HCT116 (cell line): ENCODE measurements at regions not wholly inside any gene's neighbourhood (a gene's known extent, or its start where the extent isn't known, plus 50 kb on each side); places are given as distances from the start of the nearest gene placed in this dataset.

Experiments used
- ATAC-seq: fragments of 200-7000 bp; cut with Tn5 transposase; 2 replicates; pipeline ENCODE4 v1.9.1; 2020; ENCODE audit warnings: mild to moderate bottlenecking, moderate library complexity
- BruUV-seq: library from RNA; stranded (reverse); fragments of 400-500 nt; replicated peaks from 2 replicates; lab custom pipeline; 2021; lab: Mats Ljungman, UMichigan
- CTCF ChIA-PET: fragments of 300-600 bp; sonication (Branson Sonifier 250); formaldehyde crosslinking; loops from one replicate; lab custom pipeline; 2021; ENCODE audit warnings: antibody characterized with exemption; lab: Charles Lee
- POLR2A ChIA-PET: fragments of 300-600, 350-600 bp; sonication (Branson Sonifier 250); formaldehyde crosslinking; loops from one replicate; lab custom pipeline; 2021; ENCODE audit warnings: antibody characterized with exemption; lab: Charles Lee
- RAD21 ChIA-PET, 2 experiments: fragments of 300-600 bp; sonication (Branson Sonifier 250); formaldehyde crosslinking; loops; one replicate each; lab custom pipeline; 2023; ENCODE audit warnings: low total read pairs in 2 of 2; ENCODE audit not compliant: uncharacterized antibody in 2 of 2, unreplicated experiment in 2 of 2, low non-redundant PET in 1 of 2; lab: Charles Lee
- DNase-seq: peaks from one replicate; pipeline ENCODE4 v3.0.0-alpha.2; 2010; ENCODE audit warnings: low read depth, low spot score
- H2AFZ ChIP-seq: fragments of 200-600 bp; shearing (Covaris generic), sonication (generic); 2 replicates; pipeline ENCODE4 v1.6.1; 2017; ENCODE audit warnings: low read depth, mixed run types, mixed read lengths, antibody characterized with exemption, low read length; ENCODE audit not compliant: poor library complexity, severe bottlenecking
- H3K27ac ChIP-seq: 2 replicates; pipeline ENCODE4 v1.5.1; 2012; ENCODE audit warnings: low read depth, low read length
- H3K27me3 ChIP-seq: fragments of 200-600 bp; sonication (generic); 2 replicates; pipeline ENCODE4 v1.6.1; 2016; ENCODE audit warnings: mixed run types, low read length, mixed read lengths; ENCODE audit not compliant: insufficient read depth
- H3K36me3 ChIP-seq, 2 experiments: fragments of 200-500 bp in 1 of 2; fragments of 200-600 bp in 1 of 2; sonication (Bioruptor generic) in 1 of 2; sonication (generic) in 1 of 2; 2 replicates each; pipeline versions ENCODE4 v1.5.1 to v1.6.1; 2014 to 2016; ENCODE audit warnings: low read length in 2 of 2, inconsistent platforms in 1 of 2, mixed read lengths in 1 of 2, mixed run types in 1 of 2; ENCODE audit not compliant: insufficient read depth in 2 of 2, control insufficient read depth in 1 of 2
- H3K4me1 ChIP-seq, 2 experiments: fragments of 200-600 bp in 1 of 2; sonication (generic) in 1 of 2; 2 replicates each; pipeline versions ENCODE4 v1.5.1 to v1.6.1; 2012 to 2017; ENCODE audit warnings: low read length in 2 of 2, inconsistent platforms in 1 of 2, mild to moderate bottlenecking in 1 of 2, mixed read lengths in 1 of 2, mixed run types in 1 of 2, moderate library complexity in 1 of 2; ENCODE audit not compliant: insufficient read depth in 2 of 2, control insufficient read depth in 1 of 2
- H3K4me2 ChIP-seq: fragments of 200-600 bp; sonication (generic); 2 replicates; pipeline ENCODE4 v1.6.1; 2017; ENCODE audit warnings: mixed run types, low read length, mixed read lengths
- H3K4me3 ChIP-seq, 2 experiments: fragments of 200-600 bp in 1 of 2; sonication (generic) in 1 of 2; replicated peaks in 1 of 2; 2 replicates each; pipeline ENCODE4 v1.5.1; 2011 to 2016; ENCODE audit warnings: low read length in 2 of 2, control low read depth in 1 of 2, low read depth in 1 of 2, mild to moderate bottlenecking in 1 of 2, mixed read lengths in 1 of 2, mixed run types in 1 of 2
- H3K79me2 ChIP-seq: fragments of 200-600 bp; sonication (generic); 2 replicates; pipeline ENCODE4 v1.6.1; 2017; ENCODE audit warnings: mild to moderate bottlenecking, mixed run types, low read length, moderate library complexity, mixed read lengths; ENCODE audit not compliant: insufficient read depth
- H3K9ac ChIP-seq: fragments of 200-600 bp; sonication (generic); 2 replicates; pipeline ENCODE4 v1.6.1; 2016; ENCODE audit warnings: low read length, mixed read lengths
- H3K9me2 ChIP-seq: fragments of 200-600 bp; sonication (generic), shearing (Covaris generic); 2 replicates; pipeline ENCODE4 v1.6.1; 2017; ENCODE audit warnings: mixed run types, mild to moderate bottlenecking, moderate library complexity; ENCODE audit not compliant: insufficient read depth
- H3K9me3 ChIP-seq, 2 experiments: fragments of 200-500 bp in 1 of 2; fragments of 200-600 bp in 1 of 2; sonication (Bioruptor generic) in 1 of 2; sonication (generic) in 1 of 2; 2 replicates each; pipeline ENCODE4 v1.6.1; 2014 to 2017; ENCODE audit warnings: low read length in 2 of 2, mixed read lengths in 2 of 2, inconsistent platforms in 1 of 2, low read depth in 1 of 2, mild to moderate bottlenecking in 1 of 2, mixed run types in 1 of 2, moderate library complexity in 1 of 2; ENCODE audit not compliant: control insufficient read depth in 1 of 2, insufficient read depth in 1 of 2
- H4K20me1 ChIP-seq: fragments of 200-600 bp; sonication (generic), shearing (Covaris generic); 2 replicates; pipeline ENCODE4 v1.6.1; 2017; ENCODE audit warnings: mixed run types, mild to moderate bottlenecking, moderate library complexity; ENCODE audit not compliant: insufficient read depth
- ELF1 ChIP-seq: IDR thresholded peaks from 2 replicates; pipeline ENCODE4 v1.6.1; 2012; ENCODE audit warnings: low read depth, borderline replicate concordance
- EZH2phosphoT487 ChIP-seq: fragments of 200-600 bp; IDR thresholded peaks from 2 replicates; pipeline ENCODE4 v1.6.1; 2018; ENCODE audit warnings: antibody characterized with exemption, borderline replicate concordance
- FOSL1 ChIP-seq: IDR thresholded peaks from 2 replicates; pipeline ENCODE4 v1.6.1; 2012; ENCODE audit warnings: low read depth
- JUND ChIP-seq: IDR thresholded peaks from 2 replicates; pipeline ENCODE4 v1.6.1; 2012
- POLR2A ChIP-seq: IDR thresholded peaks from 2 replicates; pipeline ENCODE4 v1.7.0; 2011; ENCODE audit warnings: borderline replicate concordance; ENCODE audit not compliant: insufficient read depth, insufficient read length; ENCODE audit errors: extremely low read depth
- POLR2AphosphoS5 ChIP-seq: IDR thresholded peaks from 2 replicates; pipeline ENCODE4 v1.6.1; 2011; ENCODE audit warnings: mild to moderate bottlenecking, low read depth, low read length, moderate library complexity
- RAD21 ChIP-seq: IDR thresholded peaks from 2 replicates; pipeline ENCODE4 v1.6.1; 2012; ENCODE audit warnings: low read depth, mild to moderate bottlenecking
- SP1 ChIP-seq: IDR thresholded peaks from 2 replicates; pipeline ENCODE4 v1.6.1; 2012; ENCODE audit warnings: low read depth
- SRF ChIP-seq: IDR thresholded peaks from 2 replicates; pipeline ENCODE4 v1.6.1; 2012; ENCODE audit warnings: low read depth
- TCF7L2 ChIP-seq: IDR thresholded peaks from 2 replicates; pipeline ENCODE4 v1.7.0; 2011; ENCODE audit warnings: borderline replicate concordance, inconsistent platforms; ENCODE audit not compliant: insufficient read depth, insufficient read length; ENCODE audit errors: extremely low read depth
- YY1 ChIP-seq: IDR thresholded peaks from 2 replicates; pipeline ENCODE4 v1.6.1; 2011; ENCODE audit warnings: low read length, low read depth, moderate library complexity, mild to moderate bottlenecking; ENCODE audit not compliant: insufficient replicate concordance; ENCODE audit errors: extremely low read depth
- ZFX ChIP-seq: fragments of 450-650 bp; IDR thresholded peaks from 2 replicates; pipeline ENCODE4 v1.6.1; 2017
- intact Hi-C: fragments of 100-400 bp; cut with micrococcal nuclease; formaldehyde crosslinking; loops from 2 replicates; pipeline ENCODE4 v1.10.0; 2022
- TF ChIP-seq, protein P1 (sequence below): IDR thresholded peaks from 2 replicates; pipeline ENCODE4 v1.6.1; 2011; ENCODE audit warnings: mild to moderate bottlenecking, low read length, moderate library complexity; ENCODE audit not compliant: insufficient replicate concordance; ENCODE audit errors: extremely low read depth
- TF ChIP-seq, protein P2 (sequence below): IDR thresholded peaks from 2 replicates; pipeline ENCODE4 v1.6.1; 2012; ENCODE audit warnings: low read depth

DNA sequence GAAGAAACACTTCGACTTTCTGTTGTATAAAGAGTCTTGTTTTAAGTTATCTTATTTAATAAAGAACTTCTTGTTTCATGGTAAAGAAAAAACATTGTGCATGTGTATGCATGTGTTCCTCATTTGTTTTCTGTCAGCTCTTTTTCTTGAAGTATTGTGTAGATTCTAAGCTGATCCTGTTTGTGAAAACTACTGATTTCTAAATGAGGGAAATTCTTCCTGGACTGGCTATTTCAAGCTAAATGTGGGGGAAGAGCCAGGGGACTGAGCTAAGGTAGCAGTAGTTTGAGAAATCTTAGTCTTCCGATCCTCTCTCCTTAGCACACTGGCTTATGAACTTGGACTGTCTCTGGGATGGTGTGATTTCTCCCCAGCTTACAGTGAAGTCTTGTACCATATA lies 56.4 kb upstream of the RBMS1 start:
- H3K4me3 ChIP-seq = no peak overlapping the region
- CTCF ChIA-PET = no interaction called here
- POLR2A ChIA-PET = no interaction called here
- H3K9me3 ChIP-seq = no peaks in the 10 kb centered on the region
- no peak for DNase-seq
- H2AFZ ChIP-seq = no peak overlapping the region
- TF ChIP-seq POLR2A (no peak), ZFX (no peak), ELF1 (no peak), TCF7L2 (no peak), RAD21 (no peak), JUND (no peak), POLR2AphosphoS5 (no peak), EZH2phosphoT487 (no peak), FOSL1 (no peak), SRF (no peak), SP1 (no peak), YY1 (no peak)
- TF ChIP-seq, protein P1, sequence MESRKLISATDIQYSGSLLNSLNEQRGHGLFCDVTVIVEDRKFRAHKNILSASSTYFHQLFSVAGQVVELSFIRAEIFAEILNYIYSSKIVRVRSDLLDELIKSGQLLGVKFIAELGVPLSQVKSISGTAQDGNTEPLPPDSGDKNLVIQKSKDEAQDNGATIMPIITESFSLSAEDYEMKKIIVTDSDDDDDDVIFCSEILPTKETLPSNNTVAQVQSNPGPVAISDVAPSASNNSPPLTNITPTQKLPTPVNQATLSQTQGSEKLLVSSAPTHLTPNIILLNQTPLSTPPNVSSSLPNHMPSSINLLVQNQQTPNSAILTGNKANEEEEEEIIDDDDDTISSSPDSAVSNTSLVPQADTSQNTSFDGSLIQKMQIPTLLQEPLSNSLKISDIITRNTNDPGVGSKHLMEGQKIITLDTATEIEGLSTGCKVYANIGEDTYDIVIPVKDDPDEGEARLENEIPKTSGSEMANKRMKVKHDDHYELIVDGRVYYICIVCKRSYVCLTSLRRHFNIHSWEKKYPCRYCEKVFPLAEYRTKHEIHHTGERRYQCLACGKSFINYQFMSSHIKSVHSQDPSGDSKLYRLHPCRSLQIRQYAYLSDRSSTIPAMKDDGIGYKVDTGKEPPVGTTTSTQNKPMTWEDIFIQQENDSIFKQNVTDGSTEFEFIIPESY = no peak
- TF ChIP-seq, protein P2, sequence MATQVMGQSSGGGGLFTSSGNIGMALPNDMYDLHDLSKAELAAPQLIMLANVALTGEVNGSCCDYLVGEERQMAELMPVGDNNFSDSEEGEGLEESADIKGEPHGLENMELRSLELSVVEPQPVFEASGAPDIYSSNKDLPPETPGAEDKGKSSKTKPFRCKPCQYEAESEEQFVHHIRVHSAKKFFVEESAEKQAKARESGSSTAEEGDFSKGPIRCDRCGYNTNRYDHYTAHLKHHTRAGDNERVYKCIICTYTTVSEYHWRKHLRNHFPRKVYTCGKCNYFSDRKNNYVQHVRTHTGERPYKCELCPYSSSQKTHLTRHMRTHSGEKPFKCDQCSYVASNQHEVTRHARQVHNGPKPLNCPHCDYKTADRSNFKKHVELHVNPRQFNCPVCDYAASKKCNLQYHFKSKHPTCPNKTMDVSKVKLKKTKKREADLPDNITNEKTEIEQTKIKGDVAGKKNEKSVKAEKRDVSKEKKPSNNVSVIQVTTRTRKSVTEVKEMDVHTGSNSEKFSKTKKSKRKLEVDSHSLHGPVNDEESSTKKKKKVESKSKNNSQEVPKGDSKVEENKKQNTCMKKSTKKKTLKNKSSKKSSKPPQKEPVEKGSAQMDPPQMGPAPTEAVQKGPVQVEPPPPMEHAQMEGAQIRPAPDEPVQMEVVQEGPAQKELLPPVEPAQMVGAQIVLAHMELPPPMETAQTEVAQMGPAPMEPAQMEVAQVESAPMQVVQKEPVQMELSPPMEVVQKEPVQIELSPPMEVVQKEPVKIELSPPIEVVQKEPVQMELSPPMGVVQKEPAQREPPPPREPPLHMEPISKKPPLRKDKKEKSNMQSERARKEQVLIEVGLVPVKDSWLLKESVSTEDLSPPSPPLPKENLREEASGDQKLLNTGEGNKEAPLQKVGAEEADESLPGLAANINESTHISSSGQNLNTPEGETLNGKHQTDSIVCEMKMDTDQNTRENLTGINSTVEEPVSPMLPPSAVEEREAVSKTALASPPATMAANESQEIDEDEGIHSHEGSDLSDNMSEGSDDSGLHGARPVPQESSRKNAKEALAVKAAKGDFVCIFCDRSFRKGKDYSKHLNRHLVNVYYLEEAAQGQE = no peak
- TF ChIP-seq, all 23 proteins: peak for 0
- Histone ChIP-seq H4K20me1 (no peaks in the 10 kb centered on the region), H3K27ac (no peak overlapping the region), H3K36me3 (no peaks in the 10 kb centered on the region), H3K4me1 (no peaks in the 10 kb centered on the region), H3K9me2 (no peaks in the 10 kb centered on the region), H3K79me2 (no peaks in the 10 kb centered on the region), H3K27me3 (no peaks in the 10 kb centered on the region), H3K9ac (no peak overlapping the region), H3K4me2 (no peak overlapping the region)
- RAD21 ChIA-PET = no interaction called here
- ATAC-seq = no peak
- no TSS peak for BruUV-seq
- intact Hi-C loops = no loop called here
